Myocyte (in vitro differentiated cells): ENCODE measurements at regions not wholly inside any gene's neighbourhood (a gene's known extent, or its start where the extent isn't known, plus 50 kb on each side); places are given as distances from the start of the nearest gene placed in this dataset.

Experiments
- DNase-seq: peaks from one replicate; pipeline ENCODE4 v3.0.0-alpha.2; 2012; ENCODE audit warnings: low read depth

DNA sequence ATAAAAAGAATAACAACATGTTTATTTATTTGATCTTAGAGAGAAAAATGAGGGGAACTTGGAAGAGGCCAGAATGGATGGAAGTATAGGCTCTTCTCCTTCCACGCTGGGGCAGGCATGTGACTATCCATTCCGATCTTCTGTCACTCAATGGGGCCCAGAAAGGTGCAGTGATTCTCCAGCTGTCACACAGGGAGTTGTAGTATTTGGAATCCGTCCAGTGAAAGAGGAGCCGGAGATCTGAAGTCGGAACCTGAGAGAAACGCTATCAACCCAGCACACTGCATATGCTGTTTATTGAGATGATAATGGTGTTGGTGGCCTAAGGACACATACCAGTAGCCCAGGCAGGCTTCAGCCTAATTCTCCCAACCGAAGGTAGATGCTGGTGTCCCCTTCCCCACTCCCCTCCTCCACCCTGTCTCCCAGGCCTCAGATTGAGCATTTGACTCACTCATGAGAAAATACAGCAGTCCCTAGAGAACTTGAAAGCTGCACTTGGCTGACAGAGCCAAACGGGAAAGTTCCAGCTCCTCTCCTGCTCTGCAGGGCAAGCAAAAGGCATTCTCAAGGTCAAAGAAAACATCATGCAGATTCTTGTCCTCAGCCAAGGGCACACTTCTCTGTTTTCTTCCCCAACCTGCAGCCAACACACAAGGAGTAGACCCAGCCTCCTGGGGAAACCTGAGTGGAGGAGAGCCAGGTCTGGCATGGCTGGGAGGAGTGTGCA lies 100.4 kb downstream of the IRF2BPL start:
- DNase-seq = no peak

DNA sequence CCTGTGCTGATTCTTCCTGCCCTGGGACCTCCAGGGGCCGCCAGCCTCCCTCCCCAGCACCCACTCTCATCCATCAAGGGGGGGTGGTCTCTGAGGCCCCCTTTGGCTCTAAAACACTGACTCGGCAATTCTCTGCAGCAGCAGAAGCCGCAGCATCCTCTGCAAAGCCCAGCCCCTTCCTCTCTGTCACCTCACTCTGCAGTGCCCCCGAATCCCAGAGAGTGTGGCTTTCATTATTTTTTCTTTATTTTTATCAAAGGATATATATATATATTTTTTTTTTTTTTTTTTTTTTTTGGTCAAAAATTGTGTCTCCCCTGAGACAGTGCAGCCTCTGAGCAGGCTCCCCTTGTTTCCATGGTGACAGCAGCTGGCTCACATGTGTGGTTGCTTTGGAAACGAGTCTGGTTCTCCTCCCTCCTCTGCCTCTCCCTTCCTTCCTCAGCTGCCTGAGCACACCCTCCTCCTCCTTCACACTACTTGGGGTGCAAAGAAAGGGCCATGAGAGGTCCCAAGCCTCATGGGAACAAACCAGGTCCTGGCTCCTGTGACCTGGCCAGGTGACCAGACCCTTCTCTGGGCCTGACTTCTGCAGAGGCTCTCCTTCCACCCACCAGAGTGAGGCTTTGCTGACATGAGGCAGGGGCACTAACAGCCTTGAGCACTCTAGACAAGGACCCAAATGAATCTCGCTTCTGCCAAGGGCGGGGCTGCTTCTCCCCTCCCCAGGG lies 100.5 kb downstream of the LRRC74A start:
- DNase-seq = peak; percentile 68

DNA sequence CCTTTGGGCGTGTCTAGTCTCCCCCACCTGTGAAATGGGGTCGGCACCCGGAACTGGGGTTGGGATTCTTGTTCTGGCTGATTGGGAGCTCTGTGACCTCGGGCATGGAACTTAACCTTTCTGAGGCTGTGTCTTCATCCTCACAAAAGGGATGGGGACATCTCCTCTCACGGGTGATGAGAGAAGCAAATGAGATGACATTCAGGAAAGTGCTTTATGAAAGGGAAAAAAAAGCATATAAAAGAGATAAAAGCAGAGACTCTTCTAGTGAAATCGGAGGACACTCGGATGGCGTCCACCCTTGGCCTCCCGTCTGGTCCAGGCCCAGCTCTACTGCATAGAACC lies 98.9 kb downstream of the LRRC74A start:
- DNase-seq = no peak

DNA sequence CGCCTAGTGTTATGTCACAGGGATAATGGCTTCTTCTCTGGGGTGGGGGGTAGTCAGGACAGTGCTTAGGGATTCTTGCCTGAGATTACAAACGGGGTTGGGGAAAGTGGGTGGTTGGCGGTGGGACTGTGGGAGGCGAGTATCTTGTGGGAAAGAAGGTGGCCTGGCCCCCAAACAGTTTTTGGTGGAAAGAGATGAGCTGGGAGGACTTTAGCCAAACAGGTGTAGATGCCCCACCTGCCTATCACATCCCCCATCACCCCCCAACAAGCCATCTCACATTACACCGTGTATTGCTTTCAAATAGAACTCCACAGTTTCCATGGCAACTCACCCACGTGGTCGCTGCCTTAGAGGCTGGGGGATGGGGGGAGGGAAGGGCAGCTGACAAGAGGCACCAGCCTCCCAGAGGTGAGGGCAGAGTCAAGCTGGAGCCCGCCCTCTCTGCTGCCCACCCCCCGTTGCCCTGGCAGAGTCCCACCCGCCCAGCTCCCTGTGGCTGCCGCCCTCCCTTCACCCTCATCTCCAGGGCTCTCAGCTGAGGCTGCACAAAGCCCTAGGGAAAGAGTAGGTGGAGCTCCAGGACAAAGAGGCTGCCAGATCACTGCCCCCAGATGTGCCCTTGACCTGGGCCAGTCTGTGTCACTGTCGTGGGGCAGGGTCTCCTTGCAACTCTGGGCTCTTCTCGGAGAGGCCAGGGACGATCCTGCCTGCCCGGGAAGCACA lies 98.3 kb downstream of the LRRC74A start:
- no peak for DNase-seq

DNA sequence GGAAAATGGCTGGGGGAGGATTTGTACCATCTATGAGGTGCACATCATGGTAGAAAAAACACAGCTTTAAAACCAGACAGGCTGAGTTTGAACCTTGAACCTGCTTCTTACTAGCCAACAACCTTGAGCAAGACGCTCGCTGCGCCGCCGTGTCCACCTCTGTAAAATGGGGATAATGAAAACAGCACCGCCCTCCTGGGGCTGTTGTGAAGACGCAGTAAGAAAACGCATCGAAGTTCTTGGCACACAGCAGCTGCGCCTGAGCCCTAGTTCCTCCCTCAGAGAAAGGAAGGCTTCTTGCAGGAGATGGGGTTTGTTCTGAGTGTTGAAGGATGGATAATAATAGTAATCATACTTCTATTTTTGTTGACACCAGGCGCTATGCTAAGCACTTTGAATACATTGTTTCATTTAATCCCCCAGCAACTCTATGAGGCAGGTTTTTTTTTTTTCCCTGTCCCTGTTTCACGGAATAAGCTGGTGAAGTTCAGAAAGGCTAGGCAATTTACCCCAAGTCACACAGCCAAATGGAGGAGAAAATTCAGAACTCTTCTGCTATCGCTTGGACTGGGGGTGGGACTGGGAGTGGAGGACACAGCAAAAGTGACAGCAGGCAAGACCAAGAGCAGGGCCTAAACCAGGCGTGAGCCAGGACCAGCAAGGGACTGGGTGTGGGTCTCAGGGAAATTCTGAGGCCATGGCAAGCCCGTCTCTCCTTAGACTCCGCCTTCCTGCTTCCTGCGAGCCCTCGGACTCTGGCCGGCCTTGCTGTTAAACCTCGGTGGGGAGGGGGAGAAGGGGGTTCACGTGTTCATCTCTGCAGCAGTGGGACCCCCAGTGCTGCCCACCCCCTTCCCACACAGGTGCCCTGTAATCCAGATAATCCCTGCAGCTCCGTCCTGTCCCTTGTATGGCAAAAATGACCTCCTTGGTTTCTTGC lies 97.5 kb downstream of the LRRC74A start:
- DNase-seq = no peak

DNA sequence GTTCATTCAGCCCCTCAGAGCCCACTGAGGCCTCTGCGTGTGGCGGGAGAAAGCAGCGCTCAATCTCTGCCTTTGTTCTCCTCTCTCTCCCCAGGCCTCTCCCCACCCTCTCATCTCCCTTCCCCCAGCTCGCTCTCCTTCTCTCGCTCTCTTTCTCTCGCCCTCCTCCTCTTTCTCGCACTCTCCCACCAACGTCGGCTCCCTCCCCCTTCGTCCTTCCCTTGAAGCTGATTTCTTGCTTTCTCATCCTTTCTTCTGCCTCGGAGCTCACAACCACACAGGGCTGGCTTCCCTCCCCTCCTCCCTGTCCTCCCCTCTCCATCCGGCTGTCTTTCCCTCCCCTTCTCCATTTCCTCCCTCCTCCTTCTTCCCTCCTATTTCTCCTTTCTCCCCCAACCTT lies 96.4 kb downstream of the LRRC74A start:
- DNase-seq = no peak

DNA sequence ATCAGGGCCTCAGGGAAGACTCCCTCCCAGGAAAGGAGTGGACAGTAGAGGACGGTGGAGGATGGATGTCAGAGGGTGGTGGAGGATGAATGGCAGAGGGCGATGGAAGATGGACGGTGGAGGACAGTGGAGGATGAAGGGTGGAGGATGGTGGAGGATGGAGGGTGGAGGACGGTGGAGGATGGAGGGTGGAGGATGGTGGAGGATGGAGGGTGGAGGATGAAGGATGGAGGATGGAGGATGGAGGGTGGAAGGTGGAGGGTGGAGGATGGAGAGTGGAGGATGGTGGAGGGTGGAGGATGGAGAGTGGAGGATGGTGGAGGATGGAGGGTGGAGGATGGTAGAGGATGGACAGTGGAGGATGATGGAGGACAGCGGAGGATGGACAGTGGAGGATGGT lies 95.9 kb downstream of the LRRC74A start:
- no peak for DNase-seq

DNA sequence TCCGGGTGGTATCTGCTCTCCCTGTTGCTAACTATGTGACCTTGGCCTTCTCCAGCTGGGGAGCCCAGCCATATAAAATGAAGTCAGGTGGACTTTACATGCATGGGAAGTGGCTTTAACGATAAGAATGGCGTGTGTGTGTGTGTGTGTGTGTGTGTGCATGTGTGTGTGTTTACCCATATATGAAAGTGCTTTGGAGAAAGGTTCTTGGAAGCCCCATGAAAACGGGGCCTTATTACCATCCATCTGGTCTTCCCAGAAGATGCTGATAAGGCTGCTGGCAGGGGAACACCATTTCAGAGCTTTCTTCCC lies 94.8 kb downstream of the LRRC74A start:
- DNase-seq = no peak

DNA sequence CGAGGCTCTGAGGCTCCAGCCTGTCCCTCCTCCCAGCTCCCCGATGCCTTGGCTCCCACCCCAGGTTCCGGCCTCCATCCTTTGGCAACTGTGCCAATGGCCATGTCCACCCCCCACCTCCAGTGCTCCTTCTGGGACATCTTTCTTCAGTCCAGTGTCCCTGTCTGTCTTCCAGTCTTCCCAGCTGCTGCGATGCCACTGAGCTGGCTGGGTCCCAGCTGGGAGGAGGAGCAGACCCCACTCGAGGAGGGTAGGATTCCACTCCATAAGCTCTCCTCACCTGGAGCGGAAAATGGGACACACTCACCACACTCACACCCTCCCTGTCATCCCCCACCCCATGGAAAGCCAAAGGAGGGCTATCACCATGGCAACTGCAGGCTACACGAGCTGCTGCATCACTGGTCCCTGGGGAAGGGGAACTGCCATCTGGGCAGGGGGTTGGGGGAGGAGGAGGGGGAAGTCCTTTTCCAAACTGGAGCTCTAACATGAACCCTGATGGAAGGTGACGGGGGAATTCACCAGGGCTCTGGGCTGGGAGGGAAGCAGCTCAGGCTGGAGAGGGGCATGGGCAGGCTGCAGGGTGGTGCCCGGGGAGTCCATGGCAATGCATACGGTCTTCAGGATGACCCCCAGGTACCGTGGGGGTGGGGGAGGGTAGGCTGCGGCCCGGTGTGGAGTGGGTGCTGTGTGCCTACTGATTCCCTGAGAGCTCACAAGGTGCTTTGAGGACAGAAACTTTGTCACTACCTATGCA lies 94.3 kb downstream of the LRRC74A start:
- no peak for DNase-seq

DNA sequence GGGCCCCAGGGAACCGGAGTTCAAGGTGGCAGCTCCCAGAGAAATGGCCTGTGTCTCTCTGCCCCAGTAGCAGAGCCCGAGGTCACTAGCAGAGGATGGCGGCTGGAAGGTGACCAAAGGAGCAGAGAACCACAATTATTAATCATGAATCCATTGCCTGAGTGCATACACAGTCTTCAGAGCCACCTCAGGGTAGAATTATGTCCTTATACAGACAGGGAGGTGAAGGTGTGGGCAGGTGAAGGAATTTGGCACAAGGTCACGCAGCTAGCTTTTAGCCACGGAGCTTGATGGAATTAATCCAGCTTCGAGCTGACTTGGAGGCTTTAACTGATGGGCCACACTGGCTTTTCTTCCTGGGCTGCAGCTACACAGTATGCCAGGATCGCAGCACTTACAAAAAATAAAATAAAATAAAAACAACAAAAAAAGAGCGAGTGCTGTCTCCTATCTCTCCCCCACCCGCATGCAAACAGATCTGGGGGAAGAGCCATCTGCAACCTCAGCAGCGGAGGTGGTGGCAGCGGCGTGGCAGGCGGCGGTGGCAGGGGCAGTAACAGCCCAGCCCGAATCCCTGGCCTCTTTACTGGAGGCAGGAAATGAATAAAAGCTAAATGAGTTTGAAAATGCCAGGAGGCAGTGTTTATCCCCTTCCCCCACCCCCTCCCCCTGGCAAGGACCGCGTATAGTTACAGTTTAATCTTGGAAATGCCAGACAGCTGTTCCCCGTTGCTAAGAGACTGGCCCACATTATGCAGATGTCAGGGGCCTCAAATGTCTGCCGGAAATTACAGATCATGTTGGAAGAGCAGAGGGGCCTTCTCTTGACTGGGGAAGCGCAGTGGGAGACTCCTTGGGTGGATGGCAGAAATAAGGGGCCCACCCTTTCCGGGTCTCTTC lies 93.5 kb downstream of the LRRC74A start:
- peak; percentile 96 for DNase-seq
